Cardiac fibroblast (primary cell): ENCODE measurements at regions not wholly inside any gene's neighbourhood (a gene's known extent, or its start where the extent isn't known, plus 50 kb on each side); places are given as distances from the start of the nearest gene placed in this dataset.

Source experiments
- DNase-seq, 2 donors: peaks; one replicate each; pipeline versions ENCODE4 v3.0.0 to v3.0.0-alpha.2; 2010; ENCODE audit warnings: low read depth in 2 of 2
- H3K4me3 ChIP-seq, 2 donors: replicated peaks in 1 of 2; 1 replicate in 1 of 2; 2 replicates in 1 of 2; pipeline ENCODE4 v1.5.1; 2011; ENCODE audit warnings: low read depth in 2 of 2, low read length in 2 of 2, mild to moderate bottlenecking in 2 of 2, moderate library complexity in 1 of 2
- TF ChIP-seq, protein P1 (sequence below): IDR thresholded peaks from one replicate; pipeline ENCODE4 v1.5.1; 2011; ENCODE audit warnings: low read depth, mild to moderate bottlenecking, low read length, inconsistent platforms

DNA sequence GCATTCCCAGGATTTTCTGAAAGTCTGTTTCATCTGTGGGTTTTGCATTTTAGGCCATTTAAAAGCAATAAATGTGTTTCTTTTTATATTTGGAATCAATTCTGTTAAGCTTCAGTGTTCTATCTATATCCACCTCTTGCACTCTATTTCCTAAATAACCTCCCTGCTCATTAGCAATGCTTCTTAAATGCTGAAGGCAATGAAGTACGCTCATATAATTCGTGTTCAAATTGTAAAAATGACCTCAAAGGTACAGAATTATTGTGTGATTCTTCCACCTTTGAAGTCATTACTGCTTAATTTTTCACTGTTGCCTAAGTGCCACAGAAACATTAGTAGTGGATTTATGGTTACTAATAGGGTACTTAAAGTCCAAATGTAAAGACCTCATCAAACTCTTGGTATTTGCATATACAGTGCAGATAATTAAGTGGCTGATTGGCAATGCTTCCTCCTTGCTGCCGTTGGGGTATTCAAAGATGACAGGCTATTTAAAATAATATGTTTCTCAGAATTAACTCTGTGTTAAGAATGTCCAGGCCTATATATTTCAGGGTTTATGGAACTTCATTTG is 730.8 kb downstream of the TECRL start:
- TF ChIP-seq, protein P1, sequence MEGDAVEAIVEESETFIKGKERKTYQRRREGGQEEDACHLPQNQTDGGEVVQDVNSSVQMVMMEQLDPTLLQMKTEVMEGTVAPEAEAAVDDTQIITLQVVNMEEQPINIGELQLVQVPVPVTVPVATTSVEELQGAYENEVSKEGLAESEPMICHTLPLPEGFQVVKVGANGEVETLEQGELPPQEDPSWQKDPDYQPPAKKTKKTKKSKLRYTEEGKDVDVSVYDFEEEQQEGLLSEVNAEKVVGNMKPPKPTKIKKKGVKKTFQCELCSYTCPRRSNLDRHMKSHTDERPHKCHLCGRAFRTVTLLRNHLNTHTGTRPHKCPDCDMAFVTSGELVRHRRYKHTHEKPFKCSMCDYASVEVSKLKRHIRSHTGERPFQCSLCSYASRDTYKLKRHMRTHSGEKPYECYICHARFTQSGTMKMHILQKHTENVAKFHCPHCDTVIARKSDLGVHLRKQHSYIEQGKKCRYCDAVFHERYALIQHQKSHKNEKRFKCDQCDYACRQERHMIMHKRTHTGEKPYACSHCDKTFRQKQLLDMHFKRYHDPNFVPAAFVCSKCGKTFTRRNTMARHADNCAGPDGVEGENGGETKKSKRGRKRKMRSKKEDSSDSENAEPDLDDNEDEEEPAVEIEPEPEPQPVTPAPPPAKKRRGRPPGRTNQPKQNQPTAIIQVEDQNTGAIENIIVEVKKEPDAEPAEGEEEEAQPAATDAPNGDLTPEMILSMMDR: no peak
- no peak for DNase-seq
- H3K4me3 ChIP-seq: no peak overlapping the region

- no peak overlapping the region for H3K4me3 ChIP-seq
- DNase-seq: no peak
- TF ChIP-seq, protein P1: no peak
These were observed 738.5 kb downstream of the TECRL start for GRCh38 chr4:63670735-63671134.

GRCh38 chr4:63663870-63664269 is 745.4 kb downstream of the TECRL start:
- H3K4me3 ChIP-seq: no peak overlapping the region
- DNase-seq: no peak
- TF ChIP-seq, protein P1: no peak

DNA sequence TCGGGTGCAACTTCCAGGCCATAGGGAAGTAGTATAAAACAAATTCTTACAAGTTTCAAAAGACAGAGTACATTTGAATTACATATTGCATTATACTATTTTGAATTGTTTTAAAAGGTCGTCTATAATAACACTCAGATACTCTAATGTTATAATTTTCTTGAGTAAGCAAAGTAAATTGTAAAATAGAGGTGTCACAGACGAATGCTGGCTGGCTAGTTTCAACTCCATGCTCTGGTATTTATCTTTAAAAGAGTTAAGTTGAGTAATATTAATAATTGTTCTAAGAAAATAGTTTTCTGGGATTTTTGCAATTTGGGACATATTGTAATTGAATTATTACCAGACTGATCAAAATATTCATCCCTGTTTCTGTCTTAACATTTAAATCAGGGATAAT is 764.9 kb downstream of the TECRL start:
- H3K4me3 ChIP-seq: no peak overlapping the region
- DNase-seq: no peak
- TF ChIP-seq, protein P1: no peak

GRCh38 chr4:63637270-63637669 is 772.0 kb downstream of the TECRL start:
- DNase-seq: no peak
- H3K4me3 ChIP-seq: no peak overlapping the region
- TF ChIP-seq, protein P1: no peak

DNA sequence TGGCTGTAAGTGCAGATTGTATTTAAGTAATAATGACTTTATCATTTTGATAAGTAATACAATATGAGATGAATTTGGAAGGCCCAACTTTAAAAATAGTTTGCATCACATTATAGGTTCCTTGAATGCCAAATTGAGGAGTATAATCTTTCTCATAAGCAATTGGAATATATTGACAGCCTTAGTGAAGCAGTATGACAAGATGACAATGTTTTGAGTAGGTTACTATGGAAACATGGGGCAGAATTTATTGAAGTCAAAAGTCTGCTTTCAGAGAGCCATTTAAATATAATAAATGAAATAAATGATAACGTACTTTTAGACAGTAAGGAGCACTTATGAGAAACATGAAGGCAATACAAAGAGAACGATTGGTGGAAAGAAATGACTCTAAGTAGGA is 776.4 kb downstream of the TECRL start:
- DNase-seq: no peak
- TF ChIP-seq, protein P1: no peak
- no peak overlapping the region for H3K4me3 ChIP-seq

DNA sequence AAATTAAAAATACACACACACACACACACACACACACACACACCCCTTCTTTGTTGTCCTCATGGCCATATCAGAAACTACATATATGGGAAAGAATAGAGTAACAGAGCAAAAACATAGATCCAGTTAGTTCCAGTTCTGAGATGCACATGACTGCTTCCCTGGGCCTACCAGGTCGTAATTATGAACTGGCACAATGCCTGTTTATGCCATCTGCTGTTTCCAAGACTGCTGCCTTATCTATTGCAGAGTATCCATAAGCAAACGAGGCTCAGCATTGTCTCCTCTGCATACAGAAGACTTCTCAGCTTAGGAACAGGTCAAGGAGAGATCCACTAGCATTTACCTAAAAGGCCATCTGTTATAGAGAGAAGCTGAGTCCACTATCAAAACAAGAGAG is 789.0 kb downstream of the TECRL start:
- DNase-seq: no peak
- TF ChIP-seq, protein P1: no peak
- no peak overlapping the region for H3K4me3 ChIP-seq
